Hepatocyte (in vitro differentiated cells): ENCODE measurements at regions not wholly inside any gene's neighbourhood (a gene's known extent, or its start where the extent isn't known, plus 50 kb on each side); places are given as distances from the start of the nearest gene placed in this dataset.

ENCODE experiments used
- CTCF ChIP-seq: fragments of 200-600 bp; sonication (generic); IDR thresholded peaks from 2 replicates; pipeline ENCODE4 v1.5.1; 2016; ENCODE audit warnings: antibody characterized with exemption, mild to moderate bottlenecking; ENCODE audit not compliant: poor library complexity
- EZH2 ChIP-seq: fragments of 200-600 bp; sonication (generic); IDR thresholded peaks from 2 replicates; pipeline ENCODE4 v1.6.1; 2016; ENCODE audit warnings: antibody characterized with exemption, mild to moderate bottlenecking, borderline replicate concordance
- EZH2phosphoT487 ChIP-seq: fragments of 200-600 bp; sonication (generic); IDR thresholded peaks from one replicate; pipeline ENCODE4 v1.6.1; 2018; ENCODE audit warnings: antibody characterized with exemption, mild to moderate bottlenecking, low read depth, moderate library complexity; ENCODE audit not compliant: unreplicated experiment, severe bottlenecking

GRCh38 chr5:38756068-38756467 lies 89.7 kb upstream of the OSMR start:
- no peak for TF ChIP-seq CTCF
- no peak for TF ChIP-seq EZH2
- TF ChIP-seq EZH2phosphoT487, result no peak
